Esophagus muscularis mucosa (tissue), 4 donors: ENCODE measurements at regions not wholly inside any gene's neighbourhood (a gene's known extent, or its start where the extent isn't known, plus 50 kb on each side); places are given as distances from the start of the nearest gene placed in this dataset.

Experiments
- DNase-seq: peaks from one replicate; pipeline ENCODE4 v3.0.0-alpha.2; 2017; ENCODE audit errors: extremely low spot score
- H3K27ac ChIP-seq, 4 donors: fragments of 200-600 bp; sonication (generic); replicated peaks in 1 of 4; 1 replicate in 3 of 4; 2 replicates in 1 of 4; pipeline ENCODE4 v1.5.1; 2016 to 2019; ENCODE audit warnings: mild to moderate bottlenecking in 1 of 4
- H3K27me3 ChIP-seq, 4 donors: fragments of 200-600 bp; sonication (generic); one replicate each; pipeline versions ENCODE4 v1.5.1 to v1.6.0; 2016 to 2019
- H3K36me3 ChIP-seq, 4 donors: fragments of 200-600 bp; sonication (generic); one replicate each; pipeline ENCODE4 v1.5.1; 2016 to 2019
- H3K4me1 ChIP-seq, 4 donors: fragments of 200-600 bp; sonication (generic); one replicate each; pipeline ENCODE4 v1.5.1; 2016 to 2019
- H3K4me3 ChIP-seq, 4 donors: fragments of 200-600 bp; sonication (generic); 1 replicate in 2 of 4; 2 replicates in 2 of 4; pipeline ENCODE4 v1.5.1; 2016 to 2019; ENCODE audit warnings: mild to moderate bottlenecking in 4 of 4, moderate library complexity in 1 of 4
- H3K9me3 ChIP-seq, 4 donors: fragments of 200-600 bp; sonication (generic); 1 replicate in 3 of 4; 2 replicates in 1 of 4; pipeline ENCODE4 v1.5.1; 2016 to 2019
- EP300 ChIP-seq: sonication (generic); formaldehyde crosslinking; IDR thresholded peaks from one replicate; pipeline ENCODE4 v1.6.1; 2017; ENCODE audit warnings: antibody characterized with exemption
- POLR2A ChIP-seq: fragments of 450-650 bp; IDR thresholded peaks from one replicate; pipeline ENCODE4 v1.6.1; 2017; ENCODE audit warnings: antibody characterized with exemption, moderate library complexity, mild to moderate bottlenecking, low read depth
- POLR2AphosphoS5 ChIP-seq, 2 donors: sonication (generic); formaldehyde crosslinking; IDR thresholded peaks; one replicate each; pipeline ENCODE4 v1.6.1; 2017; ENCODE audit warnings: antibody characterized with exemption in 2 of 2
- WGBS: methylation state at CpG from one replicate; pipeline ENCODE4 v1.1.5; 2018; 5-methylcytosine and 5-hydroxymethylcytosine counted together
- intact Hi-C: fragments of 100-400 bp; cut with DNase I; formaldehyde crosslinking; loops from one replicate; pipeline ENCODE4 v1.15.1; 2023
- TF ChIP-seq, protein P1 (sequence below), 3 experiments: fragments of 200-600 bp in 2 of 3; fragments of 450-650 bp in 1 of 3; sonication (generic) in 2 of 3; IDR thresholded peaks; one replicate each; pipeline ENCODE4 v1.5.1; 2017 to 2019; ENCODE audit warnings: antibody characterized with exemption in 3 of 3, mild to moderate bottlenecking in 2 of 3, moderate library complexity in 1 of 3

DNA sequence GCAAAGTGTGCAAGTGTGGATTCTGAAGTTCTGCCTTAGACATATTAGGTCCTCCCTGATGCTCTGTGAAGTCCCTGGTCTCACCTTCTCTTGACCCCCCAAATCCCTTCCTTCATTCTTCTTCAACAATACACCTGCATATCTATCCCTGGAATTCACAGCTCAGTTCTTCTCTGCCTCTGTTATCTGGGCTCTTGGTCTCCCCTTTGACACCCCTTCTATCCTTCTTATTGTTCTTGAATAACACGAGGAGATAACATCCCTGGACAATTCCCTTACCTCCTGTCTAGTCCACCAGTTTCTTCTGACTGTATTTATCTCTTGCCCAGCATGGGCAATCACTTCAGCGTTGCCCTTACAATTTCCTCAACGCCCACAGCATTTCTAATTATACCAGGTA is 104.8 kb upstream of the ATG10 start:
- 83% methylated on average over 3 of the region's 3 CpGs for WGBS

DNA sequence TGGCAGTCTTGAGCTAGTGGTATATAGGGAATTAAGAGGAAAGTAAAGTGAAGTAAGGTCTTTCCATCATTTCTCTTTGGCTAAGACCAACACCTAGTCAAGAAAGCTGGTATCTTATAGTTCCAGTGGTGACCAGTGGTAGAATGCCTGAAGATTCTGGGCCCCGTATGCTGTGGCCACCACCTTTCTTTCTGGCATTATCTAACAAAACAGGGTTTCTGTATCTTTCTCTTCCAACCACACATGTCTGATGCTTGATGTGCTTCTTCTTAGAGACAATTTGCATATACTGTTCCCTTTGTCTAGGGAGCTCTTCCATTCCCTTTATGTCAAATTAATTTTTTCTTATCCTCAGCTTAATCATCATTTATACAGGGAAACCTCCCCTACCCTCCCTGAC is 109.9 kb upstream of the SSBP2 start:
- H3K36me3 ChIP-seq = no peaks in the 10 kb centered on the region
- TF ChIP-seq EP300 (no peak), POLR2AphosphoS5 (IDR thresholded peaks at IDR 0.05) (no peak), POLR2A (no peak)
- TF ChIP-seq, protein P1, sequence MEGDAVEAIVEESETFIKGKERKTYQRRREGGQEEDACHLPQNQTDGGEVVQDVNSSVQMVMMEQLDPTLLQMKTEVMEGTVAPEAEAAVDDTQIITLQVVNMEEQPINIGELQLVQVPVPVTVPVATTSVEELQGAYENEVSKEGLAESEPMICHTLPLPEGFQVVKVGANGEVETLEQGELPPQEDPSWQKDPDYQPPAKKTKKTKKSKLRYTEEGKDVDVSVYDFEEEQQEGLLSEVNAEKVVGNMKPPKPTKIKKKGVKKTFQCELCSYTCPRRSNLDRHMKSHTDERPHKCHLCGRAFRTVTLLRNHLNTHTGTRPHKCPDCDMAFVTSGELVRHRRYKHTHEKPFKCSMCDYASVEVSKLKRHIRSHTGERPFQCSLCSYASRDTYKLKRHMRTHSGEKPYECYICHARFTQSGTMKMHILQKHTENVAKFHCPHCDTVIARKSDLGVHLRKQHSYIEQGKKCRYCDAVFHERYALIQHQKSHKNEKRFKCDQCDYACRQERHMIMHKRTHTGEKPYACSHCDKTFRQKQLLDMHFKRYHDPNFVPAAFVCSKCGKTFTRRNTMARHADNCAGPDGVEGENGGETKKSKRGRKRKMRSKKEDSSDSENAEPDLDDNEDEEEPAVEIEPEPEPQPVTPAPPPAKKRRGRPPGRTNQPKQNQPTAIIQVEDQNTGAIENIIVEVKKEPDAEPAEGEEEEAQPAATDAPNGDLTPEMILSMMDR (IDR thresholded peaks at IDR 0.05) = no peak
- intact Hi-C loops = no loop called here
- peaks cover 9 to 25% (median 18%) of the 10 kb centered on the region in 4 donors for H3K4me1 ChIP-seq
- H3K27ac ChIP-seq = no peak overlapping the region
- 100% methylated on average over 1 of the region's 1 CpG for WGBS
- no peaks in the 10 kb centered on the region for H3K9me3 ChIP-seq
- DNase-seq = no peak
- H3K27me3 ChIP-seq = no peaks in the 10 kb centered on the region
- H3K4me3 ChIP-seq = no peak overlapping the region

More for the DNA sequence above, 104.8 kb upstream of the ATG10 start:
- H3K9me3 ChIP-seq = no peaks in the 10 kb centered on the region
- DNase-seq = no peak
- H3K4me3 ChIP-seq = no peak overlapping the region
- no peak overlapping the region for H3K27ac ChIP-seq
- H3K36me3 ChIP-seq = no peaks in the 10 kb centered on the region
- H3K27me3 ChIP-seq = no peaks in the 10 kb centered on the region
- TF ChIP-seq POLR2AphosphoS5 (IDR thresholded peaks at IDR 0.05) = no peak
- TF ChIP-seq EP300 = no peak
- no peak for TF ChIP-seq POLR2A
- TF ChIP-seq, protein P1 (IDR thresholded peaks at IDR 0.05) = no peak
- intact Hi-C loops = no loop called here
- no peaks in the 10 kb centered on the region for H3K4me1 ChIP-seq

DNA sequence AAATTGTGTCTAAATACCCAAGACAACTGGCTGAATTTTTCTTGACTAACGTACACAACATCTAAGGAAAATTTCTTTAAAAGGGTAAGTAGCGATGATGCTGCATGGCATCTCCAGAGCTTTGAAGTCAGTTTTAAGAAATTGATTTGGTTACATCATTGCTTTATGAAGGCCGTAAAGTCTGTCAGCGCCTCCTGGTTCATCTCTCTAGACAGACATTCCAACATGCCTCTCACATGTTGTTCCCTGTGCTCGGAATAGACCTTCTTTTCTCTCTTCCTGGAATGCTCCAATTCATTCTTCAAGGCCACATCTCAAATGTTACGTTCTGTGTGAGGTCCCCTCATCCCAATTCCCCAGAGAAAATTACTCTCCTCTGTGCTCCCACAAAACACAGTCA is 108.7 kb upstream of the SSBP2 start:
- intact Hi-C loops = loop anchor here (5.0 kb wide), 1 partner anchor 113 kb away; the partner anchor contains the start of gene ATG10
- WGBS = 90% methylated on average over 6 of the region's 6 CpGs
- Histone ChIP-seq H3K4me3 (no peak overlapping the region), H3K4me1 (peaks cover 17 to 36% (median 28%) of the 10 kb centered on the region in 4 donors), H3K27me3 (no peaks in the 10 kb centered on the region), H3K36me3 (no peaks in the 10 kb centered on the region), H3K27ac (no peak overlapping the region), H3K9me3 (no peaks in the 10 kb centered on the region)
- TF ChIP-seq, protein P1 (IDR thresholded peaks at IDR 0.05) = no peak
- TF ChIP-seq POLR2A (no peak), EP300 (no peak), POLR2AphosphoS5 (IDR thresholded peaks at IDR 0.05) (no peak)
- no peak for DNase-seq

DNA sequence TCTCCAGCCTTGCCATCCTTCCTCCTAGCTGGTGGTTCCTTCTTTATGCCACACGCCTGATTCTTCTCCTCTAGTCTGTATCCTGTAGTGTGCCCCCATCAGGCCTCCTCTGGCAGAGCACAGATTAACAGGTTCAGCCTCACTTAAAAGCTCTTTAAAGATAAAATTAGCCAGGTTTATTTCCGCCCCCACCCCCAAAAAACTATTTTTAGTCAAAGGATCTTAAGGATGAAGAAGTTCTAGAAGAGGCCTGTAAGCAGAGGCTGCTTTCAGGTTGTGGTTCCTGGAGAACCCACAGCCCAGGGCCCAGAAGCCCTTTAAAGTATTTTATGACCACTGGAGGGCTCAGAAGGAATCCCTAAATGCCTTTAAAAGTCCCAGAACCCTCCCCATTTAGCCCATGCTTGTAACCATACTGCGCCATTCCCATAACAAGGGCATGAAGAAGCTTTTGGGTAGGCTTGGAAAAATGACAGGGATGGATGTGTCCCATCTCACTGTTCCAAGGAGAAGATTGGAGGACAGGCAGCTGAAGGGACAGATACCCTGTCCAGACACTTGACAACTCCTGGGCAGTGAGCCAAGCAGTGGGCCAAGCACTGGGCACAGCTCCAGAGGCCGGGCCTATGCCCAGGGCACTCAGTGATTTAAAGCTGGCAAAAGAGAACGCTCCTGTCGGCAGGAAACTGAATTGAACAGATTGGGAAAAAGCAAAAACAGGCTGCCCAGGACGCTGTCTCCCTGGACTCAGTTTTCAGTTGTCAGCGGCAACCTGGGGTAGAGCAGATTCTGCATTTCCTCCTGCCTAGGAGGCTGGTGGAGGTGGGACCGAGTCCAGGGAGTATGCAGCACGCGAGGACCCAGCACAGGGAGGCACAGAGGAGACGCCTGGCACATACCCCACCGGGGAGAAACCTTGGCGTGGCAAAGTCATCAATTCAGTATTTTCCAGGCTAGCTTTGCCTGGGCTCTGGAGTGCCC is 106.3 kb upstream of the SSBP2 start:
- WGBS = 55% methylated on average over 4 of the region's 14 CpGs
- Histone ChIP-seq H3K36me3 (no peaks in the 10 kb centered on the region), H3K27ac (peak overlapping the region; percentile 70 to 75 (median 70)), H3K27me3 (no peaks in the 10 kb centered on the region), H3K4me1 (peaks cover 23 to 60% (median 50%) of the 10 kb centered on the region in 4 donors), H3K9me3 (no peaks in the 10 kb centered on the region), H3K4me3 (peak overlapping the region; percentile 1 to 15 (median 8))
- intact Hi-C loops = loop anchor here (5.0 kb wide), 1 partner anchor 115 kb away; the partner anchor contains the start of gene ATG10
- TF ChIP-seq, protein P1 (IDR thresholded peaks at IDR 0.05) = peak in 1 of 3 experiments; percentile 51
- TF ChIP-seq POLR2AphosphoS5 (IDR thresholded peaks at IDR 0.05) (no peak), POLR2A (no peak)
- no peak for DNase-seq
